HG03064 (cell line): ENCODE measurements at regions not wholly inside any gene's neighbourhood (a gene's known extent, or its start where the extent isn't known, plus 50 kb on each side); places are given as distances from the start of the nearest gene placed in this dataset.

ENCODE experiments used
- ATAC-seq: cut with Tn5 transposase; IDR thresholded peaks from one replicate; pipeline ENCODE4 v1.9.1; 2021; ENCODE audit warnings: low read depth; ENCODE audit not compliant: unreplicated experiment

GRCh38 chr9:81490605-81491331 is 198.6 kb downstream of the TLE1 start:
- no peak for ATAC-seq

- ATAC-seq = no peak
Measured at GRCh38 chr9:81489046-81489445, 200.3 kb downstream of the TLE1 start.

- ATAC-seq = no peak
Measured at GRCh38 chr9:81480828-81481604, 208.3 kb downstream of the TLE1 start.

- ATAC-seq = no peak
Measured at GRCh38 chr9:81479573-81479972, 209.8 kb downstream of the TLE1 start.

- ATAC-seq = no peak
Measured at GRCh38 chr9:81477669-81478068, 211.7 kb downstream of the TLE1 start.

- no peak for ATAC-seq
Measured at GRCh38 chr9:81476813-81477490, 212.4 kb downstream of the TLE1 start.

- no peak for ATAC-seq
Measured at GRCh38 chr9:81474792-81475191, 214.6 kb downstream of the TLE1 start.

- ATAC-seq = no peak
Measured at GRCh38 chr9:81474125-81474524, 215.2 kb downstream of the TLE1 start.

- ATAC-seq = no peak
Measured at GRCh38 chr9:81473708-81474107, 215.6 kb downstream of the TLE1 start.

GRCh38 chr9:81473206-81473605 is 216.1 kb downstream of the TLE1 start:
- no peak for ATAC-seq

- no peak for ATAC-seq
Measured at GRCh38 chr9:81472701-81473100, 216.6 kb downstream of the TLE1 start.

- ATAC-seq = no peak
Measured at GRCh38 chr9:81470864-81471263, 218.5 kb downstream of the TLE1 start.

- ATAC-seq = no peak
Measured at GRCh38 chr9:81468084-81468595, 221.2 kb downstream of the TLE1 start.

- no peak for ATAC-seq
Measured at GRCh38 chr9:81466981-81467380, 222.4 kb downstream of the TLE1 start.

GRCh38 chr9:81465468-81466011 is 223.8 kb downstream of the TLE1 start:
- no peak for ATAC-seq

GRCh38 chr9:81462801-81463200 is 226.5 kb downstream of the TLE1 start:
- ATAC-seq = no peak

GRCh38 chr9:81461196-81461595 is 228.2 kb downstream of the TLE1 start:
- no peak for ATAC-seq

GRCh38 chr9:81460693-81461092 is 228.7 kb downstream of the TLE1 start:
- ATAC-seq = no peak

GRCh38 chr9:81459591-81459990 is 229.8 kb downstream of the TLE1 start:
- ATAC-seq = no peak

GRCh38 chr9:81456431-81457006 is 232.8 kb downstream of the TLE1 start:
- no peak for ATAC-seq
